Astrocyte (in vitro differentiated cells and primary cell): ENCODE measurements at regions not wholly inside any gene's neighbourhood (a gene's known extent, or its start where the extent isn't known, plus 50 kb on each side); places are given as distances from the start of the nearest gene placed in this dataset.

Experiments
- EZH2 ChIP-seq: IDR thresholded peaks from 2 replicates; pipeline ENCODE4 v1.6.1; 2012; ENCODE audit warnings: mild to moderate bottlenecking, low read length, inconsistent platforms; ENCODE audit not compliant: insufficient read depth
- TF ChIP-seq, protein P1 (sequence below): IDR thresholded peaks from 2 replicates; pipeline ENCODE4 v1.5.1; 2011; ENCODE audit warnings: low read depth, mild to moderate bottlenecking, inconsistent platforms, low read length, moderate library complexity; ENCODE audit not compliant: insufficient read depth

DNA sequence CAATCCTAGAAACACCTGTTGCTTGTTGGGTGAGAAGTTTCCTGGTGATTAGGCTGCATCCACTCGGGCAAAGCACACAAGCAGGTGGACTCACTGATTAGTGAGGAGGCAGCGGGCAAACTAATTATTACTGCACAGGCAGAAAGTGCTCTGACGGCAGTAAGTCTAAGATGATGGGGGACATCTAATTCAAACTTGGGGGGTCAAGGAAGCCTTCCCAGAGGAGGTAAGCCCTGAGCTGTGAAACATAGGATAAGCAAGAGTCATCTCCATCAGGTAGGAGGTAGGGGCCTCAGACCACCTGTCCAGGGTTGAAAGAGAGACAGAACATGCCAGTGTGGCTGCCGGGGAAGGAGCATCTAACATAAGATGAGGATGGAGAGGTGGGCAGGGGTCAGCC, 1578.4 kb upstream of the TMEM132C start:
- TF ChIP-seq, protein P1, sequence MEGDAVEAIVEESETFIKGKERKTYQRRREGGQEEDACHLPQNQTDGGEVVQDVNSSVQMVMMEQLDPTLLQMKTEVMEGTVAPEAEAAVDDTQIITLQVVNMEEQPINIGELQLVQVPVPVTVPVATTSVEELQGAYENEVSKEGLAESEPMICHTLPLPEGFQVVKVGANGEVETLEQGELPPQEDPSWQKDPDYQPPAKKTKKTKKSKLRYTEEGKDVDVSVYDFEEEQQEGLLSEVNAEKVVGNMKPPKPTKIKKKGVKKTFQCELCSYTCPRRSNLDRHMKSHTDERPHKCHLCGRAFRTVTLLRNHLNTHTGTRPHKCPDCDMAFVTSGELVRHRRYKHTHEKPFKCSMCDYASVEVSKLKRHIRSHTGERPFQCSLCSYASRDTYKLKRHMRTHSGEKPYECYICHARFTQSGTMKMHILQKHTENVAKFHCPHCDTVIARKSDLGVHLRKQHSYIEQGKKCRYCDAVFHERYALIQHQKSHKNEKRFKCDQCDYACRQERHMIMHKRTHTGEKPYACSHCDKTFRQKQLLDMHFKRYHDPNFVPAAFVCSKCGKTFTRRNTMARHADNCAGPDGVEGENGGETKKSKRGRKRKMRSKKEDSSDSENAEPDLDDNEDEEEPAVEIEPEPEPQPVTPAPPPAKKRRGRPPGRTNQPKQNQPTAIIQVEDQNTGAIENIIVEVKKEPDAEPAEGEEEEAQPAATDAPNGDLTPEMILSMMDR, result no peak
- TF ChIP-seq EZH2, result no peak
